GM21381 (cell line): ENCODE measurements at regions not wholly inside any gene's neighbourhood (a gene's known extent, or its start where the extent isn't known, plus 50 kb on each side); places are given as distances from the start of the nearest gene placed in this dataset.

Source experiments
- ATAC-seq: cut with Tn5 transposase; IDR thresholded peaks from one replicate; pipeline ENCODE4 v1.9.1; 2021; ENCODE audit warnings: mild to moderate bottlenecking, moderate library complexity; ENCODE audit not compliant: unreplicated experiment

- ATAC-seq = no peak
Observed at GRCh38 chr2:151157000-151157735, 104.5 kb downstream of the RBM43 start.

- ATAC-seq = no peak
Observed at GRCh38 chr2:151156431-151156830, 105.2 kb downstream of the RBM43 start.

GRCh38 chr2:151153601-151154000 lies 108.1 kb downstream of the RBM43 start:
- ATAC-seq = no peak

DNA sequence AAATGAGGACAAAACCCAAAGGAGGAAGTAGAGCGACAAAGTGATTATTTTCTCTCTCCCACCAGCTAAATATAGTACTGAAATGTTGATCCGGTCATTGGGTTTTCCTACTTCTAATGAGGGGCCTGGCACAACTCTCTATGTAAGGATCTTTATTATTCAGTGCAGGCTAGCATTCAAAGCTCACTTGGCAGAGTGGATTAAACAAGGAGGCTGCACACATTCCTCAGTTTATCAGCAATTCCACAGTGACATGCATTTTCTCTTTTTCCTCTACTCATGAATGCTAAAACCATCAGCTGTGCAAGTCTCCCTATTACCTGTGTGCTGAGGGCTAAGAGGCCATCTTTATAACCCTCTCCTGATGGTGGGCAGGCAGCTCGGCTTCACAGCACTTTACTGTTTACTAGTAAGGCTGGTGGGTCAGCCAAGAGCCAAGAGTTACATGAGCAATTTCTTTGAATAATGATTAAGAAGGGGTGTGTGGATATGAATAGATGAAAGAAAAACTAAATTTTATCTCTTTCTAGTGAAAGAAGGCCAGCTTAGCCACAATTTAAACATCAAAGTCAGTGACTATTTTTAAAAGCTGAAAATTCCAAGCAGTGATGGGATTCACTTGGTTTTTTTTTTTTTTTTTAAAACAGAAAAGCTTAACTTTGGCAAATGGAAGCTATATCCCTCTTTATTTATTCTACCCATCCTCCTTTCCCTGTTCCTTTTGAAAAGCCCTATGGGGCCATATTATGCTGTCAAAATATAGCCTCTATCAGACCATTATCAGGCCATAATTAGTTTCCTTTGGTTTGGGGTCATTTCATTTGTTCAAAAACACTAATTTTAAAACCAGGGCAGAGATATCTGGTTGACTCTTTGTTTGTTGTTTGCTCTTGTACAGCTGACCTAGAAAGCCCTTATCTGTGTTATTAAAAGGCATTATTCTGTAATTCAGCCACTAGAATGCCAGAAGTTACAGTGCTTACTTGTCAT lies 111.0 kb downstream of the RBM43 start:
- ATAC-seq = no peak

DNA sequence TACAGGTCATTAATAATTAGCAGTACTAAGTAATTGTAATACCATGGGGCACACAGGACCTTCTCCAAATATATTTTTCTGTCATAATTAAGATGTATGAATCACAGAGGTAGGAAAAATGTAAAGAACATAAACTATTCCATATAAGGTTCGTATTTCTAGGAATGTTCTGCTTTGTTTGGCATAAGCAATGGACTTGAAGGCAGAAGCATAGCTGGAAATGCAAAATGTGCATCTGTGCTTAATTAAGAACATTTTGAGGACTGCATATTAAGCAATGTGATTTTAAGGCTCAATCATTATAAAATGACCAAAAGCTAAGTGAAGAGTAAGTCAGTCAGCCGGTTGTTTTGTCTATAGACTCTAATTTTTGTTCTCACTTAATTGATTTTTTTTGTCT lies 123.2 kb downstream of the RBM43 start:
- no peak for ATAC-seq

DNA sequence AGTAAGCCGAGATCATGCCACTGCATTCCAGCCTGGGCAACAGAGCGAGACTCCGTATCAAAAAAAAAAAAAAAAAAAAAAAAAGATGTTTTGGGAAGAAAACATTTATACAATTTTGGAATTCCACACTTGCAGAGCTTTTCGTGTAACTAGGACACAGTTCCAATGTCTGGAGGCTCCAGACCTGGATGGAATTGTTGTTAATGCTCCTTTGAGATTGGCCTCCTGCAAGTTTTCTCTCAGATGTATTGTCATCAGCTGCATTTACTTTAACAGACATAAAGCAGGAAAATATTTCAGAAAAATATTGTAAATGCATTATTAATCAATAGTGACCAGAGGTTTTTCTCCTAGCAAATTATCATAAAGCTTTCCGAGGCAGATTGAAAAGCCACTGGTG lies 124.1 kb downstream of the RBM43 start:
- ATAC-seq = no peak

GRCh38 chr2:151120011-151120410 lies 141.7 kb downstream of the RBM43 start:
- ATAC-seq = no peak

GRCh38 chr2:151119374-151119773 lies 142.3 kb downstream of the RBM43 start:
- ATAC-seq = no peak

DNA sequence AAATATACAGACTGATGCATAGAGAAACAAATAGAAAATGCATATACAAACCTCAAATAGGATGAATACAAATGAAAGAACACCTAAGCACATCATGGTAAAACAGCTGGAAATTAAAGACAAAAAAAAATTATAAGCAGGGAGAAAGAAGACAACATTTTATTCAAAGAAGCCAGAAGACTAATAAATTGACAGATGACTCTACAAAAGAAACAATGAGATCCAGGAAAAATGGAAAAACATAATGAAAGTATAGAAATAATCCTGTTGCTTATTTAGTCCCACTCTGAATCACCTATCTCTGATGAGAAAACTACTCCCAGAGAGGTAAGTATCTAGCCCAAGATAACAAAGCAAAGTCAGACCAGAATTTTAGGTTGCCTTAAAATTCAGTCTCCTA lies 143.4 kb downstream of the RBM43 start:
- ATAC-seq = no peak

- no peak for ATAC-seq
Observed at GRCh38 chr2:151114874-151115273, 146.8 kb downstream of the RBM43 start.

DNA sequence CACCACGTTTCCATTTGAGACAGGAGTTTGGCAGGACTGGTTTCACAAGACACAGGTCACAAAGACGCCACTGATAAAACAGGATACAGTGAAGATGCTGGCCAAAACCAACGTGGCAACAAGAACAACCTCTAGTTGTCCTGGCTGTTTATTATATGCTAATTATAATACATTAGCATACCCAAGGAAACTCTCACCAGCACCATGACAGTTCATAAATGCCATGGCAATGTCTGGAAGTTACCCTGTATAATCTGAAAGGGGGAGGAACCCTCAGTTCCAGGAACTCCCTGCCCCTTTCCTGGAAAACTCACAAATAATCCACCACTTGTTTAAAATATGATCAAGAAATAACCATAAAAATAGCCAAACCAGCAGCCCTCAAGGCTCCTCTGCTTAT lies 148.3 kb downstream of the RBM43 start:
- ATAC-seq = no peak

- no peak for ATAC-seq
Observed at GRCh38 chr2:151111599-151112278, 149.9 kb downstream of the RBM43 start.

DNA sequence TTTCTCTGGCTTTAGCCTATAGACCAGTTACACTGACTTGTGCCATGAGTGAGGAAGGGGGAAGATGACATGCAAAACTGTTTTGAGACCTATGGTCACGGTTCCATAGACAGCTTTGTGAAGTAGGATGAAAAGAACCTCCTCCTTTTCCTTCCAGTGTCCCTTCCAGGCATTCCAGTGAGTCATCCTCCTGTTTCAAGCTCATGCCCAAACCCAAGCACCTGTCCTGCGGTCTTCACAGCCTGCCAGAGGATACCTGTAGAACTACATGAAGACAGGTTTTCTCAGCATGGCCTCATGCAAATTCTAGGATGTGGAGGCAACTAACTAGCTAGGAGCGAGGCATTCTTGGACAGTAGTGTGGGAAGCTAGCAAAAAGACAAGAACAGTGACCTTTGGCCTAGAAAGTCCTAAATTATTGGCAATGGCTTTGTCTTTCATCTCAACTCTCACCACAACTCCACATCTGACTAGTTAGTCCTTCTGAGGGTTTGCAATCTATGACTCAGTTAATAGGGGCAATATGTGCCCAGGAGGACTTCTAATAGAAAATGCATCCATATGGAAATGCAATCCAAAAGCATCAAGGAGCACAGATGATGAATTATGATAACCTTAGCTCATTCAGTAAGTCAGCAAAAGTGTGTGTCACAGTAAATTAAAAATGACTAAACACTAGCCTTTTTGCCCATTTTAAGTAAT lies 154.7 kb downstream of the RBM43 start:
- no peak for ATAC-seq

DNA sequence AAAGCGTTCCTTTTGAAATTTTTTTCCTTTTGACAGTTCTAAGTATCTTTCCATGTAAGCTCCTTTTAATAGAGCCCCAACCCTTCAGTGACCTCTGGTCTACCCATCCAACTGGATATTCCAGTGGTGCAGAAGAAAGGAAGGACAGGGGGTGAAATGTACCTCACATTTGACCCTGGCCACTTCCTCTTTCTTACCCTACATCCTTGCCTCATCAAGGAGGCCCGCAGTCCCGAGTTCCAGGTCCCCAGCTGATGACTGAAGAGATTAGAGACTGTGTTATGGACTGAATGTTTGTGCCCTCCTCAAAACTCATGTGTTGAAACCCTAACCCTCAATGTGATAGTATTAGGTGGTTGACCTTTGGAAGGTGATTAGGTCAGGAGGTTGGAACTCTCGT lies 158.1 kb downstream of the RBM43 start:
- ATAC-seq = no peak

GRCh38 chr2:151102226-151102625 lies 159.4 kb downstream of the RBM43 start:
- no peak for ATAC-seq

DNA sequence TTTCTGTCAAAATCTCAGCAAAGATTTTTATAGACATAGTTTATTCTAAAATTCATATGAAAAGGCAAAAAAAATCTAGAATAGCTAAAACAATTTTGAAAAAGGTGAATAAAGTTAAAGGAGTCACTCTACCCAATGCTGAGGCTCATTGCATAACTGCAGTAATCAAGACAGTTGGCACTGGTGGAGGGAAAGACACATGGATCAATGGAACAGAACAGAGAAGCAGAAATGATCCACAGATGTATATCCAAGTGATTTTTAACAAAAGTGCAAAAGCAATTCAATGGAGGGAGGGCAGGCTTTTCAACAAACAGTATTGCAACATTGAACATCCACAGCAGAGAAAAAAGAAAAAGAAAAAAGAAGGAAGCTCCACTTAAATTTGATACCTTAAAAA lies 162.8 kb downstream of the RBM43 start:
- no peak for ATAC-seq

DNA sequence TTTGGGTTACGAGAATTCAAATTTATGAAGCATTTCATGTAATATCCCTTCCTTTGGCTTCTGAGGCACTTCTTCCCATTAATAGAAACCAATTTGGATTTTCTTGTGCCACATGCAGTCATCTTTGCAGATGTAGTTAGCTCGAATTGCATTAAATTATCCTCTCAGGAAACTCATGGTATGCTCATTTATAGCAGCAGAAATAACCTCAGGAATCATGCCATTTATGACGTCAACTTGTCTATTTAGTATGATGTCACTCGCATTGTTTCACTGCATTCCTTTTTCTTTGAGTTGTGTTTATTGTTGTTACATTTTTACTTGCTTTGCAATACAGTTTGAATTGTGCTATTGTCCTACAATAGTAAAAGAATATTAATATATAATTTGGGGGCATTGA lies 163.8 kb downstream of the RBM43 start:
- no peak for ATAC-seq

GRCh38 chr2:151097128-151097527 lies 164.5 kb downstream of the RBM43 start:
- no peak for ATAC-seq

GRCh38 chr2:151096235-151096634 lies 165.4 kb downstream of the RBM43 start:
- no peak for ATAC-seq

DNA sequence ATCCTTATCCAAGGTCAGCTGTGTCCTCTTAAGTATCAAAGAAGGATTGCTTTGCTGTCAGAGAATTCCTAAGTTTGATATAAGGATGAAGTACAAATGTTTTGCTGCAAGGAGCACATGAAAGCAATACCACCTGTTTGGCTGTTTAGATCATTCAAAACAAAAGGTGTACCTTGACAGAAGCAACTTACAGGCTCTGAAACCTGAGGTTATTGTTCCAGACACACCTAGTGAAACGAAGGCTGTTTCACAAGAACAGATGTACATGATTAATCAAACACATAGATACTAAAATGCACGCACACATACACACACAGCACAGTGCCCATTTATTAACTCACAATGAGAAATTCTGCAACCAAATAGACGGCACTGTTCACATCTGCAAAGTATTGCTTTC lies 166.2 kb downstream of the RBM43 start:
- no peak for ATAC-seq

DNA sequence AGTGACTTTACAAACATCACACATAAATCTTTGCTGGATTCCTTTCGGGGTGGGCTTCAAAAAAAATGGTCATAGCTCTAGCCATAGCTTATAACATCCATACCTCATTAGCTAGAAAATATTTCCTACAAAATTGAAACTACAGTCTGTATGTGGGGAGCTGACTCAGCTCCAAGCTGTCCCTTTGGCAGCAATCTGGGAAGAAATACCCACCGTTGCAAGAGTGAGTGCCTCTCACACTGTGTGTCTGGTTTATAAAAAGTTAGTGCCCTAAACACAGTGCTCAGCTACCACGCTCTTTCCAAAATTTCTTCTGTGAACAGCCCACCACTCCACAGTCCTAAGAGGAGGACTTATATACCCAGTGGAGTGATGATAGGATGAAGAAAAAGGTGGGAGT lies 170.1 kb downstream of the RBM43 start:
- no peak for ATAC-seq
